Fibroblast of skin of left quadriceps (primary cell): ENCODE measurements at regions not wholly inside any gene's neighbourhood (a gene's known extent, or its start where the extent isn't known, plus 50 kb on each side); places are given as distances from the start of the nearest gene placed in this dataset.
"Not testable (repeated sequence)": the region's sequence is repeated elsewhere in the genome, so short reads cannot be mapped to it uniquely, and the experiment has no call there.

ENCODE experiments used
- DNase-seq, 2 experiments: peaks; one replicate each; pipeline ENCODE4 v3.0.0-alpha.2; 2013; ENCODE audit warnings: low read depth in 2 of 2

GRCh38 chr7:112592565-112593263, 111.9 kb downstream of the LSMEM1 start:
- not testable (repeated sequence) for DNase-seq

- DNase-seq = peak; percentile 63 to 65
Observed at GRCh38 chr7:112594397-112594796, 113.6 kb downstream of the LSMEM1 start.

DNA sequence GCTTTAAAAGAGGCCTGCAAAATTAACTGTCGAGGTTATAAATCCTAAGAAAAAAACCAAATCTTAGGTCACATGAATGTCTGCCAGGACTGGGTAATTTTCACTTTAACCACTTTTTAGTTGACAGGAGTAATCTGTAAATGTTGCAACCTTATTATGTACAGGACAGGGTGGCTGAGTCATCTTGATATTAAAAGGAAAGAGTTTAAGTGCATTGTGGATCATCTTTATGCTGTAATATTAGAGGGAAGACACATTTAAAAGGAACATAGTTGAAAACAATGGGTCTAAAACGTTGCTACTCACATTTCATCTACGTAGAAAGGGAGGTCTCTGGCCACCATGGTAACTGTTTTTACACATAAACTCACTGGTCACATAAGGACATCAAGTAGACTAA, 115.5 kb downstream of the LSMEM1 start:
- peak; percentile 9 to 21 for DNase-seq

DNA sequence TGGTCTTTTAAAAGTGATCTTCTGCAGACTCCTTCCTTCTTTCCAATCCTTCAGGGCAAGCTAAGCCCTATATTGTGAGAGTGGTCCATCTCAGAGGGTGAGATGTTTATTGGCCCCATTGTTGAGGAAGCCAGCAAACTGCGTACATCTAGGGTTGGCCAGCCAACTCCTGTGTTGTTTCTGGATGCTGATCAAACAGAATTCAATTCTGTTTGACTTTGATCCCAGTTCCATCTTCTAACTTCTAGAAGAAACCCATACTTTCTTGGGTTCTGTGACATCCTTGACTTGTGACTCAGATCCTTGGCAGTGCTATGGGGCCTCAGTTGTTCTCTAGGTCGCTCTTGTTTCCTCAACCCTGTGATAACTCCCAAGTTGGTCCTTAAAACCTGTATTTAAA, 116.2 kb downstream of the LSMEM1 start:
- no peak for DNase-seq

DNA sequence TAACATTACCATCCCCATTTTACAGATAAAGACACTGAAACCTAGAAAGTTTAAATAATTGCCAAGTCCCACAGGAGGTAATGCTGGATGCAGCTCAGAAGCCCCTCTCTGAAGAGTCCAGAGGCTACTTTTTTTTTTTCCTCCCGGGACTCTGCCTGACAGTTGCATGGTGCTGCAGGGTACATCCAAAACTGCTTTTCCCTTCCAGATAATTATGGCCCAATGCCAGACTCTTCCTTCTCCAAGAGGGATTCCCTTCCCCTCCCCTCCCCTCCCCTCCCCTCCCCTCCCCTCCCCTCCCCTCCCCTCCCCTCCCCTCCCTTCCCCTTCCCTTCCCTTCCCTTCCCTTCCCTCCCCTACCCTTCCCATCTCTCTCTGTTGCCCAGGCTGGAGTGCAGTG, 122.9 kb downstream of the LSMEM1 start:
- no peak for DNase-seq

GRCh38 chr7:112610636-112611035, 129.8 kb downstream of the LSMEM1 start:
- DNase-seq = no peak

DNA sequence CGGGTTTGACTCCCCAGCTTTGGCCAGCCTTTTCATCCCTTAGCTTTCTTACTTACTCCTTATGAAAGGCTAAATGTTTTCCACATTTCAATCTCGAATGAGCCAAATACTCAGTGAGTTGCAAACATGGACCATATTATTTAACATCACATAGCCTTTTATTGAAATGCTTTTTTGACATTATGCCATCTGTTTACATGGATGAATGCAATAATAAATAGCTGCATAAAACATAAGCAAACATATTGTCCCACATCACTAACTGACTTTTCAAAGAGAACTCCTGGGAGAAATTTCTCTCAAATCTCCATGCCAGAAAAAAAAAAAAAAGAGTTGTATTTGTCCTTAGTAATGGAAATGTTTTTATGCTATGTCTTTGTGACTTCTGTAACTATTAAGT, 134.9 kb downstream of the LSMEM1 start:
- no peak for DNase-seq

DNA sequence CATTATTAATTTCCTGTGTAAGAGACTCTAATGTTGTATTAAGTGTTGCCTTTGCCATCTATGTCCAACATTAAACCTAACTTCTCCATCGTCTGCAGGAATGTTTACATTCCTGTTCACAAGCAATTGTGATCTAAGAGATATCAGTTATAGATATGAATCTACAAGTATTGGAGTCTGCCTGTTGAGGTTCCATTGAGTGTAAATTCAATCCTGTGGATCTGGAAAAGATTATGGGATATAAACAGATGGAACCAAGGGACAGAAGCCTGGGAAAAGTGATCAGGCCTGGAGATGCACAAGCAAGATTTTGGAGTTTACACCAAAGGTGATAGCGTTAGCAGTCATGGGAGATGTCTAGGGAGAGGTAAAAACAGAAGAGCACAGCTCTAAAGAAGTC, 135.5 kb downstream of the LSMEM1 start:
- DNase-seq = no peak

- DNase-seq = no peak
Observed at GRCh38 chr7:112619343-112619742, 138.6 kb downstream of the LSMEM1 start.

DNA sequence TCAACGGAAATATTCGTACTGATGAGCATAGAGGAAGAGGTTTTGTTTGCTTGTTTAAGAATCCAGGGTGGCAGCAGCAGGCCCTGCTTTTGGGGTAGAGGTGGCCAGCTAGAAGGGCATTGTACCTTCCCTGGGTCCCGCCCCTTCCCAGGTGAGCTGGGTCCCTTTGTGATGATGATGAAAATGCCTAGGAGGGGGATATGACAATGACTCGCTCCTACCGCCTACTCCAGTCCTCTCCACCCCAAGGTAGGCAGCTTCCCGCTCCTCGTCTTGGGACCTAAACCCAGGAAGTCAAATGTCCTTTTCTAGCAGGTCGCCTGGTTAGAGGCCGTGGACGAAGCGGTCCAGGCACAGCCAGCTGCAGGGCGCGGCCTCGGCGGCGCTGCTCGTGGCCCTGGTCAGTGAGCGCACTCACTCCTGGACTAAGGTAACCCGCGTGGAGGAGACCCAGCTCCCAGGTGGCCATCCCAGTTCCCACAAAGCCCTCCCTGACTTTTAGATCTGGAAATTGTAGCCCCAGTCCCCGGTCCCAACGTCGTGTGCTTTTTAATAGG, 141.4 kb downstream of the LSMEM1 start:
- DNase-seq = no peak

DNA sequence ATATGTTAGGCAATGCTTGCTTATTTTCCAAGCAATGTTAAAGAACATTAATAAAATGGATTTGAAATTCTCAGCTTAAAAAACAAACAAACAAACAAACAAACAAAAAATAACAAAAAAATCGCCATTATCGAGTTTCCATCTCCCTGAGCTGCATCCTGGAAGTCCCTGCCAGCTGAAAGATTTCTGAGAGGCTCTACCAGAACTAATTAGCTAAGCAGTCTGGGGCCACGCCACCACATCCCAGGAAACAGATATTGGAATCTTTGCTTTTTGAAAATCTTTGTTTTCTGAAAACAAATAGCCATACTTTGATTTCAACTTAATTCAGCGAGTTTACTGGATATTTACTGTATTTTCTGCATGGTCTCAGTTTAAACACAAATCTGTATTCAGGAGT, 143.6 kb downstream of the LSMEM1 start:
- no peak for DNase-seq

DNA sequence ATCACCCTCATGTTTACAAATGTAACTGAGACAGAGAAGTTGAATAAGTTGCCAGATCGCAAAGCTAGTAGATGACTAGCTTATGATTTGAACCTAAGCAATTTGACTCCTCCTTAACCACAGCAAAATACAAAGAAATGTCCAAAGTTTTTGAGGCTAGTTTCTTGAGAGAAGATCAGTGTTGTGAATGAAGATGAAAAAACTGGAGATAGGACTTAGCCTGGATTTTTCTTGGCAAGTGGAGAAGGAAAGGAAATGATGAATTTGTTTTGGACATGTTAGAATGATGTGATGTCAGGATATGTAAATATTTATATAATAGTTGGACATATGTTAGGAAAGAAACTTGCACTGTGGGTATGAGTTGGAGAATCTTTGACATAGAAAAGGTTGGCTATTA, 149.8 kb downstream of the LSMEM1 start:
- DNase-seq = peak in 1 of 2 experiments; percentile 7

- no peak for DNase-seq
Observed at GRCh38 chr7:112634107-112634506, 153.3 kb downstream of the LSMEM1 start.

DNA sequence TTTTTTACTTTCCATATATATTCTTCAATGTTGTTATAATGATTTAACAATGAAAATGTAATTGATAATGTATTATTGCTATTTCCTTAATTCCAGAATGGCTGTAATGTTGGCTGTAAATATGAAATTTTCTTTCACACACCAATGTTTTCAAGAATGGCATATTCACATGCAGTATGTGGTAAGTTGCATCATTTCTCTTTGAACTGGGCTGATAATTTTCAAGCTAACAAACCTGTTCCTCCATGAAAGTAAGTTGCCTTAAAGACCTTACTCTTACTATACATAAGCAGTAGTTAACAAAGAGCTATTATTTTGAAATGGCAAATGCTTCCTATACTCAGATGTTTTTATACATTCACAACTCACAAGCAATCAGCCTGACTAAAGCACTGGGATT, 154.5 kb downstream of the TMEM168 start:
- no peak for DNase-seq

- no peak for DNase-seq
Observed at GRCh38 chr7:112638675-112639400, 151.4 kb downstream of the TMEM168 start.

GRCh38 chr7:112640685-112641084, 149.5 kb downstream of the TMEM168 start:
- no peak for DNase-seq

- no peak for DNase-seq
Observed at GRCh38 chr7:112646783-112647182, 143.4 kb downstream of the TMEM168 start.

DNA sequence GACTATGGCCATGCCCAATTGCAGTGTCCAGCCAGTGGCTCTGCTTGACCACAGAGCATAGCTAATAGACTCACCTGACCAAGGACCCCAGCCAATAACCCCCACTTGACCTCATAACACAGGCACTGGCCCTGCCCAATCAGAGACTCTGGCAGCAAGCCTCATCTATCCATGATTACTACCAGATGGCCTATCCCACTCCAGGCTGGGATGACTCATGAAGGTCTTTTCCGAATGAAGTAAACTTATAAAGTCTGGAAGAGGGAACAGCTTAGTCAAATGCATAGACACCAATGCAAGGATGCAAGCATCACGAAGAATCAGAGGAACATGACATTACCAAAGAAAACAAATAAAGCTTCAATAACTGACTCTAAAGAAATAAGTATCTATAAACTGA, 141.4 kb downstream of the TMEM168 start:
- DNase-seq = no peak

DNA sequence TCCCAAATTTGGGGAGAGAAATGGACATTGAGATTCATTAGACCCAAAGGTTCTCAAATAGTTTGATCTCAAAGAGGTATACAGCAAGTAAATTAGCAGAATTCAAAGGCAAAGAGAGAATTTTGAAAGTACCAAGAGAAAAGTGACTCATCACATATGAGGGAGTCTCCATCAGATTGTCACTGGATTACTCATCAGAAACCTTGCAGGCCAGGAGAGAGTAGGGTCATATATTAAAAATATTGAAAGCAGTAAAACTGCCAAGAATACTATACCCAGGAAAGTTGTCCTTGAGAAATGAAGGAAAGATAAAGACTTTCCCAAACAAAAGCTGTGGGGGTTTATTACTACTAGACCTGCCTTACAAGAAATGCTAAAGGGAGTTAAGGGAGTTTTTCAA, 140.6 kb downstream of the TMEM168 start:
- no peak for DNase-seq

- no peak for DNase-seq
Observed at GRCh38 chr7:112654322-112655216, 135.6 kb downstream of the TMEM168 start.

DNA sequence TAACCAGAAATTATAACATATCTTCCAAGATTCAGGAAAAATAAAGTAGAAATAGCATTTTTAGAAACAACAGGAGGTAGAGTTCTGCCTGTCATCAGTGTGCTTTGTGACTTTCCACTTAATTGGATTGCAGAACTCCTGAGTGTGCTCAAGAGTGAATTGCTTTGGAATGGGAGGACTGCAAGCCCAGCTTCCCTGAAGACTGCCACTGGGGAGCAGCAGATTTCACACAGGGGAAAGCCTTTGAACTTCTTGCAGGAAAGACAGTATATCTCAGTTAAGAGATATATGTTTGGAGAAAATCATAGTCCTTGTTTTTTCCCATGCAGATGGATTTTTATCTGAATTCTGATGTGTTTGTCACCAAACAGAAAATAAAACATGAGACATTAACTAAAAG, 124.5 kb downstream of the TMEM168 start:
- no peak for DNase-seq

DNA sequence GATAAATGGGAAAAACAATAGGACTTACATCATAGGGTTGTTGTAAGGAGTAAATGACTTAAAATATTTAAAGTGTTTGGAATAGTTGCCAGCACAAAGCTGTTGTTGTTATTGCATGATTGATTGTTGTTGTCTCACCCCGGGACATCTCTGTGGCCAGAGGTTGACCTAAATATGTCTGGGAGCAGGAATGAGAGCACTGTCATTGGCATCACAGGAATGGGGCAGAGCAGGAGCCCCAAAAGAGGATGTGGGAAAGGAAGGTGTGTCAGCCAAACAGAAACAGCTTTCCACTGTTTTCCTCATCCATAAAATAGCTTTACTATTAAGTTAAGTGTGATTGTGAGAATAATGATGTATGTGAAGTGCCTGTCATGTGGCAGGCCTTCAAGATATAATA, 121.6 kb downstream of the TMEM168 start:
- DNase-seq = no peak
